ENCODE measurements at regions not wholly inside any gene's neighbourhood (a gene's known extent, or its start where the extent isn't known, plus 50 kb on each side); places are given as distances from the start of the nearest gene placed in this dataset.
"Not testable (repeated sequence)": the region's sequence is repeated elsewhere in the genome, so short reads cannot be mapped to it uniquely, and the experiment has no call there.

GRCh38 chr17:53765609-53766008 is 57.1 kb upstream of the KIF2B start:
- no peak for DNase-seq

DNA sequence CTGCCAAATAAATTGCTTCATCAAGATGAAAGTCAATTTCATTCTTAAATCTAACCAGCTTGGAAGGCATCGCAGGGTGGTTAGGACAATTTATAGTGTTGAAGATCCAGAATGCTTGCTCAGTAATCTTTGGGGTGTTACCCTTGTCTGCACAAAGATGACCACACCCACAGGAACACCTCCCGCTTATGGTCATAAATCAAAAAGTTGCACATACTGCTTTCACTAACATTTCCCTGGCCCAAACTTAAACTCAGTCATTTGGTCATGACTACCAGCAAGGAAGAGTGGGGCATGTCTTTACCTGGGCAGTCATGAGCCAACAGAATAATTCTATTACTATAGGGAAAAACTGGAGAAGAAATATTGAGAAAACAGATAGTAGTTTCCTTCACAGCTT is 57.6 kb upstream of the KIF2B start:
- DNase-seq, result no peak

- no peak for DNase-seq
These were observed 65.2 kb upstream of the KIF2B start for GRCh38 chr17:53757559-53757958.

- not testable (repeated sequence) for DNase-seq
These were observed 65.6 kb upstream of the KIF2B start for GRCh38 chr17:53757116-53757515.

GRCh38 chr17:53749178-53749577 is 73.5 kb upstream of the KIF2B start:
- no peak for DNase-seq

DNA sequence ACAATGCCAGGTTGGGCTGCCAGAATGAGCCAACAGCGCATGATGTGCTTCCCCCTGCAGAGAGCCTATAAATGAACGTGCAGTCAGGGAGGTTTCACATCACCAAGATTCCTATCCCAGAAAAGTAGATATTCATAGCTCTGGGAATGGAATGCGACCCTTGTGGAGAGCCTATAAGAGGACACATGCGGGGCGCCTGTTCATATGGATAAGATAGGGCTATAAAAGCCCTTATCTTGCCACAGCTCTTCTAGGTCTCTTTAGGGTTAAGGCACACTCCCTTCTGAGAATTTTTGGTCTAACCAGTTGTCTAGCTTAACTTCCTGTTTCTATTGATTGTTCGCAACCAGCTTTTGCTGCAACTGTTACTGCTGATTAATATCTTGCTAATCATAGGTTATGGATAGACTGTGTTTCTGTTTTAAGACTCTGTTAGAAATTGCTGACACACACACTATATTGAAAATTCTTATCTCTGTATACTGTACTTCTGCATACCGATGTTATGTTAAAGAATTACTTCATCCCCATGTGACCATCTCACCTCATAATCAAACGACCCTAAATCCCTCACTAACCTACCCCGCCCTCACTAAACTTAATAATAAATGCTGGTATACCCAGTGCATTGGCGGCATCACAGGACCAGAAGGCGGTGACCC is 74.4 kb upstream of the KIF2B start:
- not testable (repeated sequence) for DNase-seq

- DNase-seq, result no peak
These were observed 82.4 kb upstream of the KIF2B start for GRCh38 chr17:53740312-53740711.

GRCh38 chr17:53736516-53737240 is 86.0 kb upstream of the KIF2B start:
- DNase-seq, result no peak

DNA sequence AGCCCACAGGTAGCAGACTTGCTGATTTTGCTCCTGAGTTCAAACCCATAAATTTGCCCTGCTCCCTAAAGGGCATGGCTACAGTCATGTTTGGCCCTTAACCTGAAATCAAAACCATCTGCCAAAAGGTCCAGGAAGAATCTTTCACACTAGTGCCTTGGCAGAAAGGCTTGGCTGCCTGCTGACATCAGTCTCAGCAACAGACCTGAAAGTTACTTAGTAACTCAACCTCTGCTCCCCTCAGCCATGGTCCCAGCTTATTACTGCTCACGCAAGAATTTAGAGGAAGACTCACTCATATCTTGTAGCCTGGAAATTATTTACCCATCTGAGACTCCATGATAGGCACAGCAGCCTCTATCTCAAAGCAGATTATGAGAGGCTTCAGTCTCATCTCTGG is 98.0 kb upstream of the KIF2B start:
- no peak for DNase-seq

DNA sequence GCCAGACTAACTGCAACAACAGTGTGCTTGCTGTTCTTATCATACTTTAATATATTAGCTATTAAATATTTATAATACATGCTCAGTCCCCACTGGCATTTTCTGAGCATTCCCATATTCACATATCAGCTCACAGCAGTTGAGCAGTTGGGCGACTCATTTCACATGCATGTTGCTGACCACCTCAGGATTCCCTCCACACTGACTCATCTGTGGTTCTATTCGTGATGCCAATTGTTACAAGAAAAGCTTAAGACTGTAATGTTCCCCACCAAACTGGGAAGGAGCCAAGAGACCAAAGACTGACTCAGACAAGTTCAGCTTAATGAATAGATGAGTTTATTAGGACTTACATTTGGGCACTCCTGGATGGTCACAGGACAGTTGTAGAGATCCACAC is 100.3 kb upstream of the KIF2B start:
- DNase-seq, result no peak

- no peak for DNase-seq
These were observed 101.6 kb upstream of the KIF2B start for GRCh38 chr17:53721101-53721500.

GRCh38 chr17:53719229-53719628 is 103.5 kb upstream of the KIF2B start:
- DNase-seq, result no peak

DNA sequence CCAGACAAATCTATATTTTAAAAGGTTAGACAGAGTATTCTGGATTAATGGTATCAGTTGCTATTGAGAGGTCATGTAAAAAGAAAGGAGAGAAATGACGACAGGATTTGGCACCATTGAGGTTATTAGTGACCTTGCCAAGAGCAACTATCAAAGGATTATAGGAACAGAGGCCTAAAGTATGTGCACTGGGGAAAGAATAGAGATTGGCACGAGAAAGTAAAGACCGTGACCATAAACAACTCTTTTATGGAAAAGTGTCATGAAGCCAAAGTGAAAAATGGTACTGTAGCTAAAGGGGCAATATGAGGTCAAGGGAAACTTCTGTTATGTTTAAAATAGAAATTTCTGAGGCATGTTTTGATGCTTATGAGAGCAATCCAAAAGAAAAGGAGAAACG is 115.2 kb upstream of the KIF2B start:
- DNase-seq, result no peak

DNA sequence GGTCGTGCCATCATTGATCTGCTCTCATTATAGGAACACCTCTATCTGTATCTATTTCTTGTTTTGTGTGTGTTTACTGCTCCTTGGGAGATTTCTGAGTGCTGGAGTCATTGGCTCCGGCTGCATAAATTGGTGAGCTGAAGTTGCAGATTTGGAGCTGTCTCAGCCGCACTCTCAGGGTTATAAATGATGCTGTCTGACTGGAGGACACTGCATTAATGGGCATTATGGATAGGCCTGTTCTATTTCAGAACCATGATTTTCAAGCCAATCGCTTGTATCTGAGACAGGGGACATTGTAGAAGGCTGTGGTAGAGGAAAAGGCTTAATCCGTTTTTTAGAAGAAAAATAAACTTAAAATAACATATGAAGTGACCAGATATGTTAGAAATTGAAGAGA is 126.4 kb upstream of the KIF2B start:
- no peak for DNase-seq

DNA sequence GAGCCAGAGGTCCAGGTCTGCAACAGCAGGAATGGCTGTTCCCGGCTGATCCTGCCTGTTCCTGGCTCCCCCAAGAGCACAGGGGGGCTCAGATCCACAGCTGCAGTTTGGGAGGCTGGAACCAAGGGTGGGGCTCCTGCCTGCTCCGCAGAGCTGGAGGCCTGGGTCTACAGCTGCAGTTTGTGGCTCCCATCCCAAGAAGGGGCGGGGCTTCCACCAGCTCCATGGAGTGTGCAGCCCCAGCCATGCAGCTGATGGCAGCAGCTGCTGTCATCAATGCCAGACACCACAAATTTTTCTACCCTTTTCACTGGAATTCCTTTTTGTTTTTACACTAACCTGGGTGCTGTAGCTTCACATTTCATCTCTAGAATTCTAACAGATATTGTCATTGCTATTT is 135.4 kb upstream of the KIF2B start:
- no peak for DNase-seq

DNA sequence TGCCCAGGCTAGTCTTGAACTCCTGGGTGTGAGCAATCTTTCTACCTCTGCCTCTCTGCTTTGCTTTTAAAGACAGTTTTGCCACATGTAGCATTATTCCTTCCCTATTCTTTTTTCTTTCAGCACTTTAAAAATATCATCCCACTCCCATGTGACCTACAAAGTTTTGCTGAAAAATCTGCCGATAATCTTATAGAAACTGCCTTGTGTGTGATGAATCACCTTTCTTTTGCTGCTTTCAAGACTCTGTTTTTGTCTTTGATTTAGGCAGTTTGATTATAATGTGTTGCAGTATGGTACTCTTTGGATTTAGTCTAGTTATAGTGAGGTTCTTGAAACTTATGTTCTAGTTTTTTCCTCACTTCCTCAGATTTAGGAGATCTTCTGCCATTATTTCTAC is 142.0 kb upstream of the KIF2B start:
- no peak for DNase-seq

DNA sequence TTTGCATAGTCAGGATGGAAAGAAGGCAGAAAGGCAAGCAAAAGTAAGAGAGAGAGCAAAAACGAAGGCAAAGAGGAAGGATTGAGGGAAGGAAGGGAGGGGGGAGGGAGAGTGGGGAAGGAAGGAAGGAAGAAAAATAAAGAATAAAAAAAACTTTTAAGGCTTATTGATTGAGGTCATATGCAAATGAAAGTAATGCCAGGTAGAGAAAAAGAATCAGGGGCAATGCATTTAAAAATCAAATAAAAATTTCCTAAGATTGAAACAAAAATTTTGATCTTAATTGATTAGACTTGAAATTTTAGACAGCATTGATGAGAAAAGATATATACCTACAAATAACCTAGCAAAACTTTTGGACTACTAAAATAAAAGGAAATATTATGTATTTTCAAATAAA is 153.9 kb upstream of the KIF2B start:
- DNase-seq, result no peak

DNA sequence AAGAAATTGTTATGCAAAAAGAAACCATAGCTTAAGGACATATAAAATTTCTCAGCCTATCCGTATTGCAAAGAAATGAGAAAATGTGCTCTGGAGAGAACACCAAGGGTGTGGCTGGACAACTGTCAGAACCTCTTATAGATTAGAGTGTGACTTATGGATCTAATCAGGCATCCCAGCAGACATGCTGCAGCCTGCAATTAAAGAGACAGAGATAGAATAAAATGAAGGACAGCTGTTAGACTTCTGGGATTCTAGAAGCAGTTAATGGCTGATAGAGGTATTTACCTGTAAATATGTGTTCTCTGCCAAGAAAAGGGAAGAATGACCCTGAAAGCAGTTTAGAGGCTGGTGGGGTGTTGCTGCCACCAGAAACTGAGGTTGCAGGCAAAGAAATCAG is 160.1 kb upstream of the KIF2B start:
- no peak for DNase-seq

- no peak for DNase-seq
These were observed 163.5 kb upstream of the KIF2B start for GRCh38 chr17:53659181-53659580.

DNA sequence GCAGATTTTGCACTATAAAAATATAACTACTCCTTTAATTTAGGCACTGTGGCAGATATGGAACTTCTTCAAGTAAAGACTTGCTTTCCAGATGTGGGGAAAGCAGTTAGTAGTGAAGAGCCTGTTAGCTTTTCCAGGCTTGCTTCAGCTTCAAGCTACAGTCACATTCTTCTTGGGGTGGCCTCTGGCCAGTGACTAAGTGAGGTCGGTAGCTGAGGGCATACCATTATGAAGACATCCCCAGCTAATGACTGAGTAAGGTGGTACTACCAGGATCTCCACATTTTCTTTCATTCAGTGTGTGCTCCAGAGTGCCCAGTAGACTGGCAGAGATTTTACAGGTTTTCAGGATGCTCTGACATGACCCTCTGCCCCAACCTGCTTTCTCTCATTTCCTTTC is 167.1 kb upstream of the KIF2B start:
- no peak for DNase-seq

DNA sequence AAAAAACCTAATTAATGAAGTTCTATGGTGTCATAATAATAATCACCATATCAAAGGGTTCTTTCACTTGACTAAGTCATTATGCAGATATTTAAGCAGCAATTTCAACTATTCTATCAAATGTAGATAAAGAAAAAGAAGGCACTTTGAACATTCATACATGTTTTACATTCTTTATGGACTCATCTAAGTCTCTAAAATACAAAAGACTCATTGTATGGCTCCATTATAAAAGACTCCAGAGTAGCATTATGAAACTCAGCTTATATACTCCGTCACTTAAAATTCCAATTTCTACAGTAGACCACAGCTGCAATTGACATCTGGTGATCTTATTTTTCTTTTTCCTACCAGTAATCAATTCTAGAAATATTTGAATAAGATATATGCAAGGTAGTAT is 173.5 kb upstream of the KIF2B start:
- DNase-seq, result no peak

GRCh38 chr17:53646835-53647234 is 175.9 kb upstream of the KIF2B start:
- no peak for DNase-seq

- DNase-seq, result no peak
These were observed 181.9 kb upstream of the KIF2B start for GRCh38 chr17:53640808-53641207.

GRCh38 chr17:53635444-53635843 is 187.3 kb upstream of the KIF2B start:
- DNase-seq, result no peak

DNA sequence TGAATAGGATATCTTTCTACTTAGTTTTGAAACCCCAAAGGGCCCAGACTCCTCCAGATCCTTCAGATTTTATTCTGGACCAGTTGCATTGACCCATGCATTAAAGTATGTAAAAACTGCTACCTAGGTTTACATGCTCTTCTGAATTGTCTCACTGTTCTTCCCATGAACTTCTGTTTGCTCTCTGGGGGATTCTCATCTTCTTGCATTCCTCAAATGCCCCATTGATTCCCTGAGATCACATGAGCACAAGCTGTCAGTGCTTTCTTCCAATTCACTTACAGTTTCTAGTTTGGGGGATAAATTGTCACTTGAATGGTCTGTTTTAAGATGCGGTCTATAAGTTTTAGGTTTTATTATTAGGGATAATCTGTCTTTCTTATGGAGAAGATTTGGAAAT is 188.9 kb upstream of the KIF2B start:
- no peak for DNase-seq

All from CD4-positive, alpha-beta T cell treated with Interleukin-1 beta for 1 hour (primary cell).